IPS-20b (cell line): ENCODE measurements at regions not wholly inside any gene's neighbourhood (a gene's known extent, or its start where the extent isn't known, plus 50 kb on each side); places are given as distances from the start of the nearest gene placed in this dataset.

Experiments used
- H3K27ac ChIP-seq: one replicate; pipeline ENCODE4 v1.5.1; 2013; ENCODE audit warnings: low read length
- H3K27me3 ChIP-seq: 2 replicates; pipeline ENCODE4 v1.6.1; 2013; ENCODE audit warnings: mild to moderate bottlenecking, low read length, inconsistent platforms; ENCODE audit not compliant: insufficient read depth
- H3K36me3 ChIP-seq: 2 replicates; pipeline ENCODE4 v1.6.1; 2013; ENCODE audit warnings: low read depth, mild to moderate bottlenecking, inconsistent platforms, low read length, moderate library complexity; ENCODE audit not compliant: insufficient read depth
- H3K4me1 ChIP-seq: 2 replicates; pipeline ENCODE4 v1.6.1; 2013; ENCODE audit warnings: mild to moderate bottlenecking, control low read depth, inconsistent platforms, low read length, moderate library complexity; ENCODE audit not compliant: insufficient read depth
- H3K4me3 ChIP-seq: 2 replicates; pipeline ENCODE4 v1.5.1; 2013; ENCODE audit warnings: mild to moderate bottlenecking, low read length, inconsistent platforms
- H3K9ac ChIP-seq: 2 replicates; pipeline ENCODE4 v1.6.1; 2013; ENCODE audit warnings: low read depth, mild to moderate bottlenecking, inconsistent platforms, low read length, moderate library complexity
- H3K9me3 ChIP-seq: 2 replicates; pipeline ENCODE4 v1.6.1; 2013; ENCODE audit warnings: mild to moderate bottlenecking, low read depth, low read length, inconsistent platforms; ENCODE audit not compliant: insufficient read depth

GRCh38 chr4:110675426-110675825 is 52.5 kb upstream of the PITX2 start:
- Histone ChIP-seq H3K27me3 (no peaks in the 10 kb centered on the region), H3K36me3 (no peaks in the 10 kb centered on the region), H3K9me3 (no peaks in the 10 kb centered on the region), H3K4me3 (no peak overlapping the region), H3K4me1 (peaks cover 2% of the 10 kb centered on the region; the same call in 1 of the 2 replicates), H3K27ac (no peak overlapping the region), H3K9ac (no peak overlapping the region)

- Histone ChIP-seq H3K4me3 (no peak overlapping the region), H3K4me1 (peaks cover 2% of the 10 kb centered on the region; the same call in 1 of the 2 replicates), H3K9me3 (no peaks in the 10 kb centered on the region), H3K27me3 (no peaks in the 10 kb centered on the region), H3K27ac (no peak overlapping the region), H3K36me3 (no peaks in the 10 kb centered on the region), H3K9ac (no peak overlapping the region)
These were observed 53.4 kb upstream of the PITX2 start for GRCh38 chr4:110676241-110676640.

- Histone ChIP-seq H3K27ac (no peak overlapping the region), H3K27me3 (no peaks in the 10 kb centered on the region), H3K9me3 (no peaks in the 10 kb centered on the region), H3K36me3 (no peaks in the 10 kb centered on the region), H3K4me3 (no peak overlapping the region), H3K9ac (no peak overlapping the region), H3K4me1 (peaks cover 2% of the 10 kb centered on the region; the same call in 1 of the 2 replicates)
These were observed 55.8 kb upstream of the PITX2 start for GRCh38 chr4:110678517-110679227.

GRCh38 chr4:110680265-110680664 is 57.4 kb upstream of the PITX2 start:
- H3K4me1 ChIP-seq = peaks cover 2% of the 10 kb centered on the region; the same call in 1 of the 2 replicates
- H3K9ac ChIP-seq = no peak overlapping the region
- H3K27ac ChIP-seq = no peak overlapping the region
- H3K27me3 ChIP-seq = no peaks in the 10 kb centered on the region
- H3K36me3 ChIP-seq = no peaks in the 10 kb centered on the region
- no peak overlapping the region for H3K4me3 ChIP-seq
- no peaks in the 10 kb centered on the region for H3K9me3 ChIP-seq

- Histone ChIP-seq H3K4me1 (peaks cover 2% of the 10 kb centered on the region; the same call in 1 of the 2 replicates), H3K27ac (no peak overlapping the region), H3K36me3 (no peaks in the 10 kb centered on the region), H3K27me3 (no peaks in the 10 kb centered on the region), H3K9me3 (no peaks in the 10 kb centered on the region), H3K4me3 (no peak overlapping the region), H3K9ac (no peak overlapping the region)
These were observed 58.5 kb upstream of the PITX2 start for GRCh38 chr4:110681381-110681780.

- no peak overlapping the region for H3K4me3 ChIP-seq
- H3K27me3 ChIP-seq = no peaks in the 10 kb centered on the region
- H3K36me3 ChIP-seq = no peaks in the 10 kb centered on the region
- H3K27ac ChIP-seq = no peak overlapping the region
- H3K9me3 ChIP-seq = no peaks in the 10 kb centered on the region
- H3K4me1 ChIP-seq = peaks cover 2% of the 10 kb centered on the region; the same call in 1 of the 2 replicates
- H3K9ac ChIP-seq = no peak overlapping the region
These were observed 59.4 kb upstream of the PITX2 start for GRCh38 chr4:110682311-110682710.

- Histone ChIP-seq H3K4me3 (no peak overlapping the region), H3K4me1 (peaks cover 2% of the 10 kb centered on the region; the same call in 1 of the 2 replicates), H3K36me3 (no peaks in the 10 kb centered on the region), H3K9ac (no peak overlapping the region), H3K27me3 (no peaks in the 10 kb centered on the region), H3K27ac (no peak overlapping the region), H3K9me3 (no peaks in the 10 kb centered on the region)
These were observed 60.7 kb upstream of the PITX2 start for GRCh38 chr4:110683601-110684000.

GRCh38 chr4:110702326-110702725 is 79.4 kb upstream of the PITX2 start:
- no peaks in the 10 kb centered on the region for H3K9me3 ChIP-seq
- H3K4me1 ChIP-seq = no peaks in the 10 kb centered on the region
- no peak overlapping the region for H3K9ac ChIP-seq
- no peaks in the 10 kb centered on the region for H3K27me3 ChIP-seq
- H3K4me3 ChIP-seq = no peak overlapping the region
- H3K36me3 ChIP-seq = no peaks in the 10 kb centered on the region
- no peak overlapping the region for H3K27ac ChIP-seq

- no peaks in the 10 kb centered on the region for H3K27me3 ChIP-seq
- no peak overlapping the region for H3K9ac ChIP-seq
- no peaks in the 10 kb centered on the region for H3K4me1 ChIP-seq
- no peak overlapping the region for H3K4me3 ChIP-seq
- H3K9me3 ChIP-seq = no peaks in the 10 kb centered on the region
- H3K36me3 ChIP-seq = no peaks in the 10 kb centered on the region
- H3K27ac ChIP-seq = no peak overlapping the region
These were observed 82.0 kb upstream of the PITX2 start for GRCh38 chr4:110704748-110705439.

GRCh38 chr4:110705440-110705782 is 82.5 kb upstream of the PITX2 start:
- Histone ChIP-seq H3K36me3 (no peaks in the 10 kb centered on the region), H3K27ac (no peak overlapping the region), H3K4me1 (no peaks in the 10 kb centered on the region), H3K9ac (no peak overlapping the region), H3K4me3 (no peak overlapping the region), H3K9me3 (no peaks in the 10 kb centered on the region), H3K27me3 (no peaks in the 10 kb centered on the region)

GRCh38 chr4:110710070-110710469 is 87.2 kb upstream of the PITX2 start:
- H3K36me3 ChIP-seq = no peaks in the 10 kb centered on the region

GRCh38 chr4:110712486-110712885 is 89.6 kb upstream of the PITX2 start:
- H3K9me3 ChIP-seq = no peaks in the 10 kb centered on the region
- no peaks in the 10 kb centered on the region for H3K36me3 ChIP-seq
- no peak overlapping the region for H3K9ac ChIP-seq
- H3K27me3 ChIP-seq = no peaks in the 10 kb centered on the region
- H3K4me3 ChIP-seq = no peak overlapping the region
- H3K4me1 ChIP-seq = no peaks in the 10 kb centered on the region; the same call in 1 of the 2 replicates
- H3K27ac ChIP-seq = no peak overlapping the region

More at GRCh38 chr4:110710070-110710469, 87.2 kb upstream of the PITX2 start:
- no peaks in the 10 kb centered on the region for H3K27me3 ChIP-seq
- no peak overlapping the region for H3K9ac ChIP-seq
- H3K27ac ChIP-seq = no peak overlapping the region
- no peaks in the 10 kb centered on the region for H3K4me1 ChIP-seq
- H3K9me3 ChIP-seq = no peaks in the 10 kb centered on the region
- H3K4me3 ChIP-seq = no peak overlapping the region
